Loucy (cell line): ENCODE measurements at regions not wholly inside any gene's neighbourhood (a gene's known extent, or its start where the extent isn't known, plus 50 kb on each side); places are given as distances from the start of the nearest gene placed in this dataset.

ENCODE experiments used
- CTCF ChIP-seq: fragments of 200-600 bp; sonication (generic); conservative IDR thresholded peaks from 2 replicates; pipeline ENCODE4 v1.5.1; 2014; ENCODE audit warnings: mild to moderate bottlenecking, antibody characterized with exemption, low read length
- EZH2phosphoT487 ChIP-seq: fragments of 200-600 bp; IDR thresholded peaks from 2 replicates; pipeline ENCODE4 v1.6.1; 2018; ENCODE audit warnings: antibody characterized with exemption, mild to moderate bottlenecking, moderate library complexity, borderline replicate concordance

- TF ChIP-seq CTCF (no peak), EZH2phosphoT487 (no peak)
These were observed 251.5 kb upstream of the MEX3C start for GRCh38 chr18:51448949-51449348.
